ENCODE measurements at regions not wholly inside any gene's neighbourhood (a gene's known extent, or its start where the extent isn't known, plus 50 kb on each side); places are given as distances from the start of the nearest gene placed in this dataset.

- peaks cover 36% of the 10 kb centered on the region for H3K4me1 ChIP-seq (ENCODE audit: control insufficient read depth, insufficient read depth, low read length)
- no peaks in the 10 kb centered on the region for H3K9me3 ChIP-seq (ENCODE audit: control insufficient read depth, low read length)
- H3K27me3 ChIP-seq (replicated peaks; ENCODE audit: control insufficient read depth, insufficient read depth, low read length), result no peaks in the 10 kb centered on the region
- H3K36me3 ChIP-seq (ENCODE audit: control insufficient read depth, insufficient read depth, low read length, severe bottlenecking), result no peaks in the 10 kb centered on the region
- peak; percentile 70 for DNase-seq (ENCODE audit: low read depth)
- H3K4me3 ChIP-seq (ENCODE audit: low read length), result no peak overlapping the region
- no peak overlapping the region for H3K9ac ChIP-seq (ENCODE audit: low read length)
These were observed 105.0 kb upstream of the ADGRL2 start for GRCh38 chr1:81695741-81696140.

GRCh38 chr1:81693316-81693715 lies 107.4 kb upstream of the ADGRL2 start:
- H3K4me1 ChIP-seq (ENCODE audit: control insufficient read depth, insufficient read depth, low read length), result peaks cover 44% of the 10 kb centered on the region
- no peak overlapping the region for H3K4me3 ChIP-seq (ENCODE audit: low read length)
- no peaks in the 10 kb centered on the region for H3K9me3 ChIP-seq (ENCODE audit: control insufficient read depth, low read length)
- H3K36me3 ChIP-seq (ENCODE audit: control insufficient read depth, insufficient read depth, low read length, severe bottlenecking), result no peaks in the 10 kb centered on the region
- H3K9ac ChIP-seq (ENCODE audit: low read length), result no peak overlapping the region
- DNase-seq (ENCODE audit: low read depth), result no peak
- no peaks in the 10 kb centered on the region for H3K27me3 ChIP-seq (replicated peaks; ENCODE audit: control insufficient read depth, insufficient read depth, low read length)

- H3K27me3 ChIP-seq (replicated peaks; ENCODE audit: control insufficient read depth, insufficient read depth, low read length), result no peaks in the 10 kb centered on the region
- H3K9ac ChIP-seq (ENCODE audit: low read length), result peak overlapping the region; percentile 51
- H3K4me3 ChIP-seq (ENCODE audit: low read length), result peak overlapping the region; percentile 62
- peaks cover 40% of the 10 kb centered on the region for H3K4me1 ChIP-seq (ENCODE audit: control insufficient read depth, insufficient read depth, low read length)
- DNase-seq (ENCODE audit: low read depth), result no peak
- H3K36me3 ChIP-seq (ENCODE audit: control insufficient read depth, insufficient read depth, low read length, severe bottlenecking), result no peaks in the 10 kb centered on the region
- peaks cover 16% of the 10 kb centered on the region for H3K9me3 ChIP-seq (ENCODE audit: control insufficient read depth, low read length)
These were observed 109.9 kb upstream of the ADGRL2 start for GRCh38 chr1:81690676-81691453.

GRCh38 chr1:81689531-81689941 lies 111.2 kb upstream of the ADGRL2 start:
- Histone ChIP-seq H3K9ac (ENCODE audit: low read length) (peak overlapping the region; percentile 54), H3K4me1 (ENCODE audit: control insufficient read depth, insufficient read depth, low read length) (peaks cover 36% of the 10 kb centered on the region), H3K27me3 (replicated peaks; ENCODE audit: control insufficient read depth, insufficient read depth, low read length) (no peaks in the 10 kb centered on the region)

GRCh38 chr1:81682490-81682889 lies 118.2 kb upstream of the ADGRL2 start:
- Histone ChIP-seq H3K36me3 (ENCODE audit: control insufficient read depth, insufficient read depth, low read length, severe bottlenecking) (no peaks in the 10 kb centered on the region), H3K9ac (ENCODE audit: low read length) (no peak overlapping the region)
- DNase-seq (ENCODE audit: low read depth), result no peak

More at GRCh38 chr1:81689531-81689941, 111.2 kb upstream of the ADGRL2 start:
- Histone ChIP-seq H3K4me3 (ENCODE audit: low read length) (peak overlapping the region; percentile 41), H3K36me3 (ENCODE audit: control insufficient read depth, insufficient read depth, low read length, severe bottlenecking) (no peaks in the 10 kb centered on the region), H3K9me3 (ENCODE audit: control insufficient read depth, low read length) (peaks cover 16% of the 10 kb centered on the region)
- peak; percentile 91 for DNase-seq (ENCODE audit: low read depth)

GRCh38 chr1:81681601-81682266 lies 119.0 kb upstream of the ADGRL2 start:
- peak overlapping the region; percentile 39 for H3K4me3 ChIP-seq (ENCODE audit: low read length)
- no peaks in the 10 kb centered on the region for H3K36me3 ChIP-seq (ENCODE audit: control insufficient read depth, insufficient read depth, low read length, severe bottlenecking)
- peak; percentile 61 for DNase-seq (ENCODE audit: low read depth)
- peaks cover 3% of the 10 kb centered on the region for H3K9me3 ChIP-seq (ENCODE audit: control insufficient read depth, low read length)
- peaks cover 43% of the 10 kb centered on the region for H3K4me1 ChIP-seq (ENCODE audit: control insufficient read depth, insufficient read depth, low read length)
- H3K9ac ChIP-seq (ENCODE audit: low read length), result peak overlapping the region; percentile 24
- H3K27me3 ChIP-seq (replicated peaks; ENCODE audit: control insufficient read depth, insufficient read depth, low read length), result no peaks in the 10 kb centered on the region

More at GRCh38 chr1:81682490-81682889, 118.2 kb upstream of the ADGRL2 start:
- no peak overlapping the region for H3K4me3 ChIP-seq (ENCODE audit: low read length)
- no peaks in the 10 kb centered on the region for H3K27me3 ChIP-seq (replicated peaks; ENCODE audit: control insufficient read depth, insufficient read depth, low read length)
- peaks cover 11% of the 10 kb centered on the region for H3K9me3 ChIP-seq (ENCODE audit: control insufficient read depth, low read length)
- H3K4me1 ChIP-seq (ENCODE audit: control insufficient read depth, insufficient read depth, low read length), result peaks cover 43% of the 10 kb centered on the region

- DNase-seq (ENCODE audit: low read depth), result no peak
- no peaks in the 10 kb centered on the region for H3K27me3 ChIP-seq (replicated peaks; ENCODE audit: control insufficient read depth, insufficient read depth, low read length)
- no peaks in the 10 kb centered on the region for H3K36me3 ChIP-seq (ENCODE audit: control insufficient read depth, insufficient read depth, low read length, severe bottlenecking)
- H3K4me1 ChIP-seq (ENCODE audit: control insufficient read depth, insufficient read depth, low read length), result peaks cover 43% of the 10 kb centered on the region
- H3K9ac ChIP-seq (ENCODE audit: low read length), result no peak overlapping the region
- H3K9me3 ChIP-seq (ENCODE audit: control insufficient read depth, low read length), result no peaks in the 10 kb centered on the region
- peak overlapping the region; percentile 39 for H3K4me3 ChIP-seq (ENCODE audit: low read length)
These were observed 119.6 kb upstream of the ADGRL2 start for GRCh38 chr1:81681114-81681513.

- H3K4me1 ChIP-seq (ENCODE audit: control insufficient read depth, insufficient read depth, low read length), result peaks cover 43% of the 10 kb centered on the region
- H3K9me3 ChIP-seq (ENCODE audit: control insufficient read depth, low read length), result no peaks in the 10 kb centered on the region
- H3K36me3 ChIP-seq (ENCODE audit: control insufficient read depth, insufficient read depth, low read length, severe bottlenecking), result no peaks in the 10 kb centered on the region
- H3K27me3 ChIP-seq (replicated peaks; ENCODE audit: control insufficient read depth, insufficient read depth, low read length), result no peaks in the 10 kb centered on the region
- peak; percentile 71 for DNase-seq (ENCODE audit: low read depth)
- H3K9ac ChIP-seq (ENCODE audit: low read length), result peak overlapping the region; percentile 44
- peak overlapping the region; percentile 75 for H3K4me3 ChIP-seq (ENCODE audit: low read length)
These were observed 120.8 kb upstream of the ADGRL2 start for GRCh38 chr1:81679942-81680341.

- Histone ChIP-seq H3K4me1 (ENCODE audit: control insufficient read depth, insufficient read depth, low read length) (peaks cover 43% of the 10 kb centered on the region), H3K27me3 (replicated peaks; ENCODE audit: control insufficient read depth, insufficient read depth, low read length) (no peaks in the 10 kb centered on the region), H3K36me3 (ENCODE audit: control insufficient read depth, insufficient read depth, low read length, severe bottlenecking) (no peaks in the 10 kb centered on the region), H3K9me3 (ENCODE audit: control insufficient read depth, low read length) (no peaks in the 10 kb centered on the region), H3K4me3 (ENCODE audit: low read length) (no peak overlapping the region), H3K9ac (ENCODE audit: low read length) (no peak overlapping the region)
- no peak for DNase-seq (ENCODE audit: low read depth)
These were observed 122.0 kb upstream of the ADGRL2 start for GRCh38 chr1:81678779-81679178.

- Histone ChIP-seq H3K27me3 (replicated peaks; ENCODE audit: control insufficient read depth, insufficient read depth, low read length) (no peaks in the 10 kb centered on the region), H3K36me3 (ENCODE audit: control insufficient read depth, insufficient read depth, low read length, severe bottlenecking) (no peaks in the 10 kb centered on the region), H3K4me1 (ENCODE audit: control insufficient read depth, insufficient read depth, low read length) (peaks cover 30% of the 10 kb centered on the region), H3K4me3 (ENCODE audit: low read length) (no peak overlapping the region), H3K9ac (ENCODE audit: low read length) (no peak overlapping the region), H3K9me3 (ENCODE audit: control insufficient read depth, low read length) (no peaks in the 10 kb centered on the region)
- no peak for DNase-seq (ENCODE audit: low read depth)
These were observed 128.0 kb upstream of the ADGRL2 start for GRCh38 chr1:81672766-81673165.

- no peak for DNase-seq (ENCODE audit: low read depth)
- H3K9ac ChIP-seq (ENCODE audit: low read length), result no peak overlapping the region
- no peaks in the 10 kb centered on the region for H3K36me3 ChIP-seq (ENCODE audit: control insufficient read depth, insufficient read depth, low read length, severe bottlenecking)
- no peak overlapping the region for H3K4me3 ChIP-seq (ENCODE audit: low read length)
- H3K9me3 ChIP-seq (ENCODE audit: control insufficient read depth, low read length), result no peaks in the 10 kb centered on the region
- H3K4me1 ChIP-seq (ENCODE audit: control insufficient read depth, insufficient read depth, low read length), result peaks cover 30% of the 10 kb centered on the region
- H3K27me3 ChIP-seq (replicated peaks; ENCODE audit: control insufficient read depth, insufficient read depth, low read length), result no peaks in the 10 kb centered on the region
These were observed 129.7 kb upstream of the ADGRL2 start for GRCh38 chr1:81671038-81671437.

Measured in adipocyte (in vitro differentiated cells).